HG03457 (cell line): ENCODE measurements at regions not wholly inside any gene's neighbourhood (a gene's known extent, or its start where the extent isn't known, plus 50 kb on each side); places are given as distances from the start of the nearest gene placed in this dataset.

Experiments
- ATAC-seq: cut with Tn5 transposase; IDR thresholded peaks from one replicate; pipeline ENCODE4 v1.9.1; 2021; ENCODE audit warnings: moderate number of reproducible peaks; ENCODE audit not compliant: unreplicated experiment

GRCh38 chr13:73767191-73767741, 366.9 kb downstream of the KLF12 start:
- no peak for ATAC-seq

- ATAC-seq = peak; percentile 67
Measured at GRCh38 chr13:73765651-73766384, 368.4 kb downstream of the KLF12 start.

- ATAC-seq = no peak
Measured at GRCh38 chr13:73759434-73759833, 374.8 kb downstream of the KLF12 start.

GRCh38 chr13:73757481-73758233, 376.5 kb downstream of the KLF12 start:
- ATAC-seq = no peak

- ATAC-seq = peak; percentile 84
Measured at GRCh38 chr13:73754727-73755292, 379.4 kb downstream of the KLF12 start.

GRCh38 chr13:73754241-73754640, 380.0 kb downstream of the KLF12 start:
- no peak for ATAC-seq

- no peak for ATAC-seq
Measured at GRCh38 chr13:73751290-73751689, 382.9 kb downstream of the KLF12 start.

- no peak for ATAC-seq
Measured at GRCh38 chr13:73748404-73748803, 385.8 kb downstream of the KLF12 start.

- no peak for ATAC-seq
Measured at GRCh38 chr13:73745190-73745589, 389.0 kb downstream of the KLF12 start.

GRCh38 chr13:73742982-73743381, 391.2 kb downstream of the KLF12 start:
- ATAC-seq = no peak

GRCh38 chr13:73741742-73742141, 392.5 kb downstream of the KLF12 start:
- ATAC-seq = no peak

- no peak for ATAC-seq
Measured at GRCh38 chr13:73741111-73741510, 393.1 kb downstream of the KLF12 start.

GRCh38 chr13:73740666-73741065, 393.5 kb downstream of the KLF12 start:
- ATAC-seq = no peak

- ATAC-seq = no peak
Measured at GRCh38 chr13:73739394-73739793, 394.8 kb downstream of the KLF12 start.

GRCh38 chr13:73738626-73739025, 395.6 kb downstream of the KLF12 start:
- ATAC-seq = no peak

GRCh38 chr13:73737214-73737613, 397.0 kb downstream of the KLF12 start:
- no peak for ATAC-seq

GRCh38 chr13:73733706-73734105, 400.5 kb downstream of the KLF12 start:
- no peak for ATAC-seq

- no peak for ATAC-seq
Measured at GRCh38 chr13:73732350-73732749, 401.9 kb downstream of the KLF12 start.

- ATAC-seq = no peak
Measured at GRCh38 chr13:73731564-73731963, 402.6 kb downstream of the KLF12 start.

- no peak for ATAC-seq
Measured at GRCh38 chr13:73730014-73730413, 404.2 kb downstream of the KLF12 start.

- no peak for ATAC-seq
Measured at GRCh38 chr13:73729046-73729445, 405.2 kb downstream of the KLF12 start.

GRCh38 chr13:73722120-73722519, 412.1 kb downstream of the KLF12 start:
- peak; percentile 58 for ATAC-seq
